ENCODE measurements at regions not wholly inside any gene's neighbourhood (a gene's known extent, or its start where the extent isn't known, plus 50 kb on each side); places are given as distances from the start of the nearest gene placed in this dataset.
"Not testable (repeated sequence)": the region's sequence is repeated elsewhere in the genome, so short reads cannot be mapped to it uniquely, and the experiment has no call there.

- not testable (repeated sequence) for DNase-seq
Measured at GRCh38 chr9:64016246-64016645, 1268.8 kb downstream of the FOXD4L5 start.

- DNase-seq = no peak
Measured at GRCh38 chr9:64015136-64015535, 1269.9 kb downstream of the FOXD4L5 start.

GRCh38 chr9:64014386-64015091, 1270.5 kb downstream of the FOXD4L5 start:
- not testable (repeated sequence) for DNase-seq

- not testable (repeated sequence) for DNase-seq
Measured at GRCh38 chr9:64013122-64013521, 1271.9 kb downstream of the FOXD4L5 start.

- not testable (repeated sequence) for DNase-seq
Measured at GRCh38 chr9:64012014-64012413, 1273.0 kb downstream of the FOXD4L5 start.

GRCh38 chr9:63979741-63980140, 1305.3 kb downstream of the FOXD4L5 start:
- DNase-seq = not testable (repeated sequence)

Data from DMS53 (cell line).